ENCODE measurements at regions not wholly inside any gene's neighbourhood (a gene's known extent, or its start where the extent isn't known, plus 50 kb on each side); places are given as distances from the start of the nearest gene placed in this dataset.
A peak's percentile ranks its signal among the peaks of the same experiment; 100 is the strongest.
"Not testable (repeated sequence)": the region's sequence is repeated elsewhere in the genome, so short reads cannot be mapped to it uniquely, and the experiment has no call there.

DNA sequence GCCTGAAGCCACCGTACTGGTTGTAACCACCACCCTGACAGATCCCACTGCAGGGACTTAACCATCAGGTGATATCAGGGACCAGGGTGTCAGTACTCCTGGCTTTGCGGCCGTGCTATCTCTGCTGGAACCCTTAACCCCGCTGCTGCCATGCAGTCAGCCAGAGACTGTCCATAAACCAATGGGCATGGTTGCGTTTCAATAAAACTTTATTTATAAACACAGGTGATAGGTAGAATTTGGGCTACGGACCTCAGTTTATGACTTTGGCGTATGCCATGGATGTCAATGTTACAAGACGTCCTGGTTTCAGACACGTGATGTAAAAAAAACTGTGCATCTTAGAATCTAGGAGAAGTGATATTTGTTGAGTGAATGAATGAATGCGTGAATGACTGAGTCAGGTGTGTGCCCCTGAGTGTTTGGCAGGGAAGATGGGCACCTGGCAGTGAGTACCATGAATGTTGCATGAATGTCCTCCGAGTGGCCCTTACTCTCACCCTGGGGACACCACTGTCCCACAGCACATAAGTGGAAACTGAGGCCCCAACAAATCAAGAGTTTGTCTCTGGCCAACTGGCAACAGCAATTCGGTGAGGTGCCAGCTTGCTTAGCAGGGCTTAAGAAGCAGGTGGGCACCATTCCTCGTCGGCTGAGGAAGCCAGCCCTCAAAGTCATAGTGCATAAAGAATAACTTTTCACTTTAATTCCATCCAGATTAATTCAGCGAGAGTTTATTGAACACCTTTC is 64.0 kb upstream of the APCDD1L start:
- no peak for DNase-seq

DNA sequence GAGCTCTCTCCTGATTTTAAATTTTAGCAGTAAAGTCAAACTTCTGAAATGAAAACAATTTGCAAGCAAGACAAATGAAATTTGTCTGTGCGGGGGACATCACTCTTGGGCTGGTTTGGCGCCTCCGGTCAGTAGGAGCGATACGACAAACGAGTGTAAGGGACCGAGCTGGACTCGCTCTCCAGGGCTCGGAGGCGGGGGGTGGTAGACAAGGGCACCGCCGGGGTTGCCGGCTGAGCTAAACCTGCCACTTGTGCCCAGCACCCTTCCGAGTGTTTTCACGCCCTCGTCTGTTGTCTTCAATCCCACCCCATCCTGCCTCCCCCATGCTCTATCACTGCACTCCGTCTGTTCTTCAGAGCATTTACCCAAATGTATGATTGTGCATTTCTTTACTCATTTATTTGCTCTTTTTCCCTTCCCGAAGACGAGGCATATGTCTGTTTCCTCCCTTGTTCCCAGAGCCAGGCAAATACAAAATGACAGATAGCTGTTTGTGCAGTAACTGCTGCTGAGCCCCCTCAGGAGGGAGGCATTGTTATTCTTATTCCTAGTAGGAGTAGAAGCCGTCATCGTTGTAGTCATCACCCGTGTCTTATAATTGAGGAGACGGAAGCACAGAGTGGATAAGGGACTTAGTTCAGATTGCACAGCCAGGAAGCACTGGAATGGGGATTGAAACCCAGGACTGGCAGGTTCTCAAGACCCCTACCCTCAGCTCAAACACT is 62.8 kb upstream of the APCDD1L start:
- DNase-seq = no peak

DNA sequence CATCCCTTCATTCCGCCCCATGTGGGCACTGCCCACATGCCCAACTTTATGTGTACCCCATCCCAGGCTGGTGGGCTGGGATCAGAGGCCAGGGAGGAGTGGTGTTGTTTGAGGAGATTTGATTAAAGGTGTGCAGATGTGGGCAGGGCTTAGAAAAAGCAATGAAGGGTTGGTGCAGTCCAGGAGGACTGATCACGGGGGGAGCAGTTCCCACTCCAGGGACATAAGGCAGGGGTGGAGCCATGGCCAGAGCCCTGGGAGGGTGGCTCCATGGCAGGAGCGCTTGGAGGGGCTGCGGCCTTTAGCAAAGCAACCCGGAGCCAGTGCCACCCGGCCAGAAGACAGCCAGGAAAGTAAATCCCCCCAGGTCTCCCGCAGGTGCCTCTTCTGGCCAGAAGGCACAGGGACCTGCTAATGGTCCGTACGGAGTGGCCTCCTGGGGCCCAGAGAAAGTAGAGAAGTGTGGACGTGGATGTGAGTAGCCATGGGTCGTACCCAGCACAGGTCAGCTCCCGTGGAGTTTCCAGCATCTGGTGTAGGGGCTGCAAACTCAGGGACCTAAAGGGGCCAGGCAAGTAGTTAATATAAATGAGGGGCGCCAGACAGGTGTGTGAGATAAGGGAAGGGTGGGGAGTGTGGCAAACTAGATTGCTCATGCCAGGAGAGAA is 62.1 kb upstream of the APCDD1L start:
- DNase-seq = no peak

- DNase-seq = peak; percentile 73
Measured at GRCh38 chr20:58576603-58576970, 61.4 kb upstream of the APCDD1L start.

DNA sequence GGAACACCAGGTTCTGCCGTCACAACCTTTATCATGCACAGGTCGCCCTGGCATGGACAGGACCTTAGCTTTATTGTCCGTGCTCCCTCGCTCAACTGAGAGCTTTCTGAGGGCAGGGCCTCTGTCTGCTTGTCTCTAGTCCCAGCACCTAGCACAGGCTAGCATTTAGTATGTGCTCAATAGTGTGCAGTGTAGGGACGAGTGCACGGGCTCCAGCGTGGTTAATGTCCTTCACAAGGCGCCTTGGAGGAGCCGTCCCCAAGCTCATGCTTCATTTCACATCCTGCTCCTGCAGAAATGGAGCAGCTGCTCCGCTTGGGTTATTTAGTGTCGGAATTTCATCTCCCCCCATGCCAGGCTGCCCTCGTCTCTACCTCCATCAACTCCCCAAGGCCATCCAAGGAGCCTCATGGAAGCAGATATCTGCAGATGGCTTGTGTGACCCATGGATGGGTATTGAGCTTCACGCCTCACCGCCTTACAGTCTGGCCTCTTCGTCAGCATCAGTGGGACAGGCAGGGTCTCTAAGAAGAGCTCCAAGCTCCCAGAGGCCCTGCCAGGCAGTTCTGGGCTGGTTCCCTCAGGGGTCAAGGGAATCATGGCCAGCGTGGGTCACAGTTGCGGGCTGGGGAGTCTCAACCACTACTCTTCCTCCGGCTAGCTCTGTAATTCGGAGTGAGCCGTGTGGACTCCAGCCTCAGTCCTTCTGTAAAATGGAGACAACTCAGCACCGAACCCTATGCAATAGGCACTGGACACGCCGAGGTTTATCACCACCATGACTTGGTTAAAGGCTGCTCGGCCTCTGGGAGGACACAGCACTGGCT is 60.8 kb upstream of the APCDD1L start:
- no peak for DNase-seq

DNA sequence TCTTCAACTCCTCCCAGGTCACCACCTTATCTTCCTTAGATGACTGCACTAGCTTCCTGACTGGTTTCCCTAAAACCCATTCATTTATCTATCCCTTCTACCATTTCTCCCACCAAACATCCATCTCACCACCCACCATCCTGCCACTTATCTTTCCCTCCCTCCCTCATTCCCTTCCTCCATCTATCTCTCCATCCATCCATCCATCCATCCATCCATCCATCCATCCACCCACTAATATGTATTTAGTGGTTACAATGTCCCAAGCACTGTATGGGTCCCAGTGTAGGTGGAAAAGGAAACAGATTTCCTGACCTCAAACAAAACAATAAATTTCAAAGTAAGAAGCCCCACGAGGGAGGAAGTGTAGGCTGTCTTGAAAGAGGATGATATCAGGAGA is 59.3 kb upstream of the APCDD1L start:
- DNase-seq = no peak

DNA sequence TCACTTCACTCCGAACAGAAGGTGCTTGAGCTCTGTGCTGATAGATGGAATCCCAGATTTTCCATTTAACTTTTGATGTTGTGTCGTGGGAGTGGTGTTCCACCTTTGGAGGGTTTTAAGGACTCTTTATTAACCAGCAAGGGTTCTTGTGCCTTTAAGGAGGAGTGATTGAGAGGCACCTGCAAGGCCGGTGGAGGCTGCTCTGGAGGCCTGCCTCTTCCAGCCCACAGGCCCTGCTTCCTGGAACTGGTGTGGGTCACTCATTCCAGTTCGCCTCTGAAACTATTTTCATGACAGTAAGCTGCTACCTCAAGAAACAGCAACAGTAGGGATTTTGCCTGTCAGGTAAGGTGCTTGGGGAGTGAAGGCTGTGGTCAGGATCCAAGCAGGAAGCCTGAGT is 58.8 kb upstream of the APCDD1L start:
- no peak for DNase-seq

DNA sequence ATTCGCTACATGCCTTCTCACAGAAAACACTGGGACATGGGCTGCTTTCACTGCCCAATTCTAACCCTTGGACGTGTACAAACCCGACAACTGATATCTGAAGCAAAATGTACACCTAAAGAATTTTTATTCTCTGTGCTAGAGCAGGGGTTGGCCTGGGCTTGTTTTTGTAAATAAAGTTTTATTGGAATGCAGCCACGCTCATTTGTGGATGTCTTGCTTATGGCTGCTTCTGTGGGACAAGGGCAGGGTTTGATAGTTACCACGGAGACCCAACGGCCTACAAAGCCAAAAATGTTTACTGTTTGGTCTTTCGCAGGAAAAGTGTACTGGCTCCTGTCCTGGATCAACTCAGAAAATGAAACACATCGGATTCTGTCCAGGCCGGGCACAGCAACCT is 58.1 kb upstream of the APCDD1L start:
- no peak for DNase-seq

GRCh38 chr20:58572428-58572763 is 57.2 kb upstream of the APCDD1L start:
- not testable (repeated sequence) for DNase-seq

GRCh38 chr20:58571693-58572427 is 56.7 kb upstream of the APCDD1L start:
- DNase-seq = no peak

DNA sequence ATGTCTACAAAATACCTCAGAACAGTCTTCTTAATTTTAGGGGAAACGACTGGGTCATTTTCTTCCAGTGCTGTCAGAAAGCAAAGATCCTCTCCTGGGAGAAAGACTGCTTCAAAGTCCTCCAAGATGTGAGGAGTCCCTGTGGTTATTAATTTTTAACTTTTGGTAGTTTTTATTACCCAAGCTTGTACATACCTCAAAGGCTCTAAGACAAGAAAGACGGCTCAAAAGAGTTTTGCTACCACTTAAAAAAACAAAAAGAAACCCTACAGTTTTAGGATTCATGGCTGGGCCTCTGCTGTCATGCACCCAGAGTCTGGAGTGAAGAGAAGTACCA is 56.1 kb upstream of the APCDD1L start:
- no peak for DNase-seq

DNA sequence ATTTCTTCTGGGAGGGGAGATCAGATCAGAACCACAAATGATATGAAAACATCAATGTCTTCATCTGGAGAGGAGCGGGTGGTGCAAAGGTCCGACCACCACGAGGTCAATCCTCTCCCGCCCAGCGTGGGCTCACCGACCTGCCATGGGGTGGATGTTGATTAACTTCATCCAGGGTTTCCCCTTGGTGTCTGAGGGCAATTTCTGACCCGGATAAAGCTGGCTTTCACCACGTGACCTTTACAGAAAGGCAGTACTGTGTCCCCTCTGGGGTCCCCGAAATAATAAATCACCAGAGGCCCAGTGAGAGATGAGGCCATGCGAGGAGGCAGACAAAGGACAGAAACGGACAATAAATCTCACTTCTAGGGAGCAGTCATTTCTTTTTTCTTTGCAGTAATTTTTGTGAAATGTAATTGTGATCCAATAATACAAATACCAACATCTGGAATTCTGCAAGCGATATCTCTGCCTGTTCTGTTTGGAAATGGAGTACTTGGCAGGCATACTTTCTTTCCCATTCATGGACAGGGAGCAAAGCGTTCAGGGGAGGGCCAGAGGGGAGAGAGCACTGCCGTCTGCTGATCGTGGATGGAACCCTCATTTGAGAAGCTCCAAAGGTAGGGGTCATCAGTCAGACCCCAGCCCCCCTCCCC is 55.1 kb upstream of the APCDD1L start:
- no peak for DNase-seq

GRCh38 chr20:58569241-58570125 is 54.3 kb upstream of the APCDD1L start:
- no peak for DNase-seq

- no peak for DNase-seq
Measured at GRCh38 chr20:58568483-58569240, 53.5 kb upstream of the APCDD1L start.

GRCh38 chr20:58568126-58568482 is 52.9 kb upstream of the APCDD1L start:
- no peak for DNase-seq

- DNase-seq = no peak
Measured at GRCh38 chr20:58567437-58567836, 52.2 kb upstream of the APCDD1L start.

DNA sequence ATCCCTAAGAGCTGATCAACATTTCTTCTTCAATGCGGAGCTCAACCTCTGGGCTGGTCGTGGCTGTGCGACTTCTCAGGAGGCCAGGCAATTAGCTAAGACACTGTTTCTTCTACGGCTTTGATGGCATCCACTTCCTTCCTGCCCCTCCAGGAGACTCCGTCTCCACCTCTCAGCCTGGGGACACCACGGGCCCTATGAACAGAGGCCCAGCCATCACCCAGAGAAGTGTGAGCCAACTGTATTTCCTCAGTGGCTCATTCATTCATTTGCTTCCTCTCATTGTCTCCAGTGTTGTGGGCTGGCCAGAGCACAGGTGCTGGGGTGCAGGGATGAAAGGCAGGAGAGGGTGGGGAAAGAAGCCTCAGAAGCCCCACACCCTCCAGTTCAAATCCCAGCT is 51.8 kb upstream of the APCDD1L start:
- no peak for DNase-seq

- DNase-seq = no peak
Measured at GRCh38 chr20:58565461-58566175, 50.4 kb upstream of the APCDD1L start.

All from NCI-H1105 (cell line).